ENCODE measurements at regions not wholly inside any gene's neighbourhood (a gene's known extent, or its start where the extent isn't known, plus 50 kb on each side); places are given as distances from the start of the nearest gene placed in this dataset.
"Not testable (repeated sequence)": the region's sequence is repeated elsewhere in the genome, so short reads cannot be mapped to it uniquely, and the experiment has no call there.

DNA sequence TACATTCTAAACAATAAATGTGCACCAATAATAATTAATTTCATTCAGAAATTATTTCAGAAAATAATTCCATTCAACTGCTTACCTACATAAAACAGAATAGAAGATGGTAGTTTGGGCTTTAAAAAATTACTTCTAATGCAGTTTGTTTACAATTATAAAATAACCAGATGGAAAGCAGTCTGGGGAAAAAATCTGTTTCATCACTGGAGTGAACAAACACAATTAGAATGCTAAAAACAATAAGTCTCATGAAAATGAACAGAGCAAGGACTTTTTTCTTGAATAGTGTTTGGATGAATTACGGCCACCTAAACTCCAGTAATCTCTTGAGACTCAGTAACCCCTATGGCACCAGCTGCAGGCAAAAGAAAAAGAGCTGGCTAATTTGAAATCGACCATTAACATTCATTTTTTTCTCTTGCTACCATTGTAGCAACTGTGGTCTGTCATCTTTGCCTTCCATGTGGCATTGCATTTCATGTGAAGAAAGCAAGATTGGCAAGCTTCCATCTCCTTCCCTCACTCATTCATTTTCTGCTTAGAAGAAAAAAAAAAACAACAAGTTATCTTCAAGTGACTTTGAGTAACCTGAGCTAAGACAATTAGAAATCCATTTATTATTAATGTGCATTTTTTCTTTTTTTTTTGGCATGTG lies 88.4 kb upstream of the CEP85L start:
- Mint-ChIP-seq H3K27ac (no peak overlapping the region), H3K36me3 (ENCODE audit: low read depth) (no peaks in the 10 kb centered on the region), H3K4me3 (no peak overlapping the region), H3K4me1 (ENCODE audit: low read depth) (peaks cover 35% of the 10 kb centered on the region), H3K27me3 (no peaks in the 10 kb centered on the region), H3K9me3 (no peaks in the 10 kb centered on the region)
- intact Hi-C loops (cut with micrococcal nuclease), result no loop called here

DNA sequence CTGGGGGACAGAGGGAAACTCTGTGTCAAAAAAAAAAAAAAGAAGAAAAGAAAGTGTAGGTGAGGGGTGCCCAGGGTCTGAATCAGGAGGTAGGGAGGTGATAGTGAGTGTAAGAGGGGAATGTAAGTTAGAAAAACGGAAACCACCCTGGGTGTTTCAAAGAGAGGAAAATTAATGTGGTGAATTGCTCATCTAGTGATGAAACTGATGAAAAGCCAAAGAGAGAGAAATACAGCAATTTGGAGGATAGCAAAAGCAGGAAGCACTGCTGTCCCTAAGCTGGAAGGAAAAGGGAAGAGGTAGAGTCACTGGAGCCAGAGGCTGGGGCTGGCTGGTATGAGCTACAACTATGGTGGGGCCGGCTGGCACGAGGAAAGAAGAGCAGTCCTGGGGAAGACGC lies 85.0 kb upstream of the CEP85L start:
- Mint-ChIP-seq H3K36me3 (ENCODE audit: low read depth) (no peaks in the 10 kb centered on the region), H3K27ac (no peak overlapping the region), H3K4me3 (no peak overlapping the region), H3K27me3 (no peaks in the 10 kb centered on the region), H3K4me1 (ENCODE audit: low read depth) (peaks cover 29% of the 10 kb centered on the region), H3K9me3 (no peaks in the 10 kb centered on the region)
- intact Hi-C loops (cut with micrococcal nuclease), result no loop called here

DNA sequence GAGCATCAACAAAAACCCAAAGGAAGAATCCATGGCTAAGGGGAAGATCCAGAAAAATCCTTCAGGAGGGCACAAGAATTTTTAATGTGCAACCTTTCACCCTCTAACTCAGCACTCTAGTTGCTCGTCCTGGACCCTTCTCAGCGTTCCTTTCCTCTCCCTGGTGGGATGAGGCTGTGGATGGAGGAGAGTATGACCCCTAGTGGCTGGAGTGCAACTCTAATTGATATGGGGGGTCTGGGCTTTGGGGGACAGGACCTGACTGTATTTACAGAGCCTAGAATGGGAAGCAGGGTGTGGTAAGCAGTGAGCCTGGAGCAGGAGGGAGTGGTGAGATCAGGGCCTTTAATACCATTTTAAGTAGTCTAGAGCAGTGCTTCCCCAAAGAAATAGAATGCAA lies 83.9 kb upstream of the CEP85L start:
- H3K4me1 Mint-ChIP-seq (ENCODE audit: low read depth), result peaks cover 29% of the 10 kb centered on the region
- no peaks in the 10 kb centered on the region for H3K27me3 Mint-ChIP-seq
- no peaks in the 10 kb centered on the region for H3K9me3 Mint-ChIP-seq
- intact Hi-C loops (cut with micrococcal nuclease), result no loop called here
- no peaks in the 10 kb centered on the region for H3K36me3 Mint-ChIP-seq (ENCODE audit: low read depth)
- no peak overlapping the region for H3K27ac Mint-ChIP-seq
- H3K4me3 Mint-ChIP-seq, result no peak overlapping the region

DNA sequence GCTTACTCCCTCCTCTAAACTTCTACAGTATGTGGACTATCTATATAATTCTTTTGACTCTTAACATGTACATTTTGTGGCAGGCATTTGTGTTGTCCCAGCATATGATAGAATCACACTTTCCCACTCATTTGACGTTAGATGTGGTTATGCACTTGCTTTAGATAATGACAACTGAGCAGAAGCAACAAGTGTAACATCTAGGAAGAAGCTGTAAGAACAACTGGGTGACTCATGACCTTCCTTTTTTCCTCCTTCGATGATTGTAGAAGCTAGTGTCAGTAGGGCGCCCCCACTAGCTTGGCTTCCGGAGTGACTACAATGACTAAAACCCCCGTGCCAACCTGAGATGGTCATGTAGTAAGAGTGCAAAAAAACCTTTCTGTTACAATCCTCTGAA lies 74.6 kb upstream of the CEP85L start:
- H3K9me3 Mint-ChIP-seq, result no peaks in the 10 kb centered on the region
- H3K27ac Mint-ChIP-seq, result no peak overlapping the region
- H3K4me3 Mint-ChIP-seq, result no peak overlapping the region
- no peaks in the 10 kb centered on the region for H3K36me3 Mint-ChIP-seq (ENCODE audit: low read depth)
- peaks cover 5% of the 10 kb centered on the region for H3K4me1 Mint-ChIP-seq (ENCODE audit: low read depth)
- H3K27me3 Mint-ChIP-seq, result no peaks in the 10 kb centered on the region
- intact Hi-C loops (cut with micrococcal nuclease), result no loop called here

DNA sequence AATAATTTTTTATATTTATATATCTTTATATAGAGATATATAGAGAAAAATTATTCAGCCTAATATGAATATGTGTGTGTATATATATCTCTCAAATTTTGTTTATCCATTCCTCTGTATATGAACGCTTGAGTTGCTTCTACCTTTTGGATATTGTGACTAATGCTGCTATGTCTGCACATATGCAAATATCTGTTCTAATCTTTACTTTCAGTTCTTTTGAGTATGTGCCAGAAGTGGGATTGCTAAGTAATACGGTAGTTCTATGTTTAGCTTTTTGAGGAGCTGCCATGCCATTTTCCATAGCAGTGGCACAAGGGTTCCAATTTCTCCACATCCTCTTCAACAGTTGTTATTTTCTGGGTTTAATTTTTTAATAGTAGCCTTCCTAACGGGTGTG lies 72.8 kb upstream of the CEP85L start:
- Mint-ChIP-seq H3K4me1 (ENCODE audit: low read depth) (peaks cover 20% of the 10 kb centered on the region), H3K9me3 (no peaks in the 10 kb centered on the region), H3K27me3 (no peaks in the 10 kb centered on the region), H3K4me3 (no peak overlapping the region), H3K27ac (no peak overlapping the region), H3K36me3 (ENCODE audit: low read depth) (no peaks in the 10 kb centered on the region)
- intact Hi-C loops (cut with micrococcal nuclease), result no loop called here

DNA sequence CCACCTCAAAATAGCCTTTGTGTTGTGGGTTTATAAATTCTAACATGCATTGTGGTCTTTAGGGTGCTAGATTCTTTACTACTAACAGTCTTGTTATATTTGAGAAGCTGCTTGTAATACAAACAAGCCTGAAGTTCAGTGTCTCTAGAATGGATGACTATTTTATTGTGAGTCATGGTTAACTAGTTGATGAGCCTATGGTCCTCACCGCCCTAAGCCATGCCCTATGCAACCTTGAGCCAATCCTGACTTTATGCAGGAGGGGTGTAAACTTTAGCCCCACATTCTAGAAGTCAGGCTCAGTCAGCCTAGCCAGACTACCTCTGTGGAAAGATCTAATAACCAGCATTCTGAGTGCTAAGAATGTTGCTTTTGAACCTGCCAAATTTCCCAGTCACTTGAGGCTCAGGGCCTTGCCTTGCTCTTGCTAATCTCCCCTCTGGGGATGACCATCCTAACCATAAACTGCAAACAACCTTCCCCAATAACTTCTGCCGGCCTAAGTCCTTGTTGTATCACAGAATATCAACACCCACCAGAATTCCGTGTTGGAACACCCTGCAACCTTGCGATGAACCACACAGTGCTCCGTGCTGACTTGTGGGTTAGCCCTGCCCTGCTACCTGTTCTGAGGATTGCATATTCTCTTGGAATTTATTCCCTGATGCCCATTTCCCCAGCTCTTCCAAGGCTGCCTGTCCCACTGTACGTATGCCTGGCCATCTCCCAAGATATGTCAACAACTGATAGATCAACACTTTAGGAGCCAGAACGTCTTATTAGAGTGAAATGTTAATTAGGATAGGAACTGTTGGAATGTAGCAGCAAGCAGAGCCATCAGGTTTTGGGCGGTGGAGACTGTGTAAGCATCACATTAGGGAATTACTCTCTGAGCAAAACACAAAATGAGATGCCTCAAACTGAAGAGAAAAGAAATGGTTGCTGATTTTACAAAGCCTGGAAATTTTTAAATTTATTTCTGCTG lies 71.7 kb upstream of the CEP85L start:
- intact Hi-C loops (cut with micrococcal nuclease), result no loop called here
- H3K4me1 Mint-ChIP-seq (ENCODE audit: low read depth), result peaks cover 23% of the 10 kb centered on the region
- H3K9me3 Mint-ChIP-seq, result no peaks in the 10 kb centered on the region
- no peak overlapping the region for H3K27ac Mint-ChIP-seq
- H3K36me3 Mint-ChIP-seq (ENCODE audit: low read depth), result no peaks in the 10 kb centered on the region
- H3K4me3 Mint-ChIP-seq, result no peak overlapping the region
- H3K27me3 Mint-ChIP-seq, result no peaks in the 10 kb centered on the region

DNA sequence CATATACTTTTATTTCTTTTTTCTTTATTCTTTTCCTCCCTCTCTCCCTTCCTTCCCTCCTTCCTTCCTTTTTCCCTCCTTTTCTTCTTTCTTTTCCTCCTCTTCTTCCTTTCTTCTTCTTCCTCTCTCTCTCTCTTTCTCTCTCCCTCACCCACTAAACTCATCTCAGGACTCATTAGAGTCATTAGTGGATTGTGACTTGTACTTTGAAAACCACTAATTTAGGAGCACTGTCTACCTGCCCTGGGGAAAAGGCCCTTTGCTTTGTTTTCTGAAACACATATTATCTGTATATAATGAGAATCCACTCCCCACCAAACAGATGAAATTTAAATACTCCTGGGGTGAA lies 68.7 kb upstream of the CEP85L start:
- Mint-ChIP-seq H3K27me3 (no peaks in the 10 kb centered on the region), H3K4me1 (ENCODE audit: low read depth) (peaks cover 24% of the 10 kb centered on the region), H3K4me3 (no peak overlapping the region), H3K27ac (peak overlapping the region; percentile 7), H3K36me3 (ENCODE audit: low read depth) (no peaks in the 10 kb centered on the region), H3K9me3 (no peaks in the 10 kb centered on the region)
- intact Hi-C loops (cut with micrococcal nuclease), result no loop called here

DNA sequence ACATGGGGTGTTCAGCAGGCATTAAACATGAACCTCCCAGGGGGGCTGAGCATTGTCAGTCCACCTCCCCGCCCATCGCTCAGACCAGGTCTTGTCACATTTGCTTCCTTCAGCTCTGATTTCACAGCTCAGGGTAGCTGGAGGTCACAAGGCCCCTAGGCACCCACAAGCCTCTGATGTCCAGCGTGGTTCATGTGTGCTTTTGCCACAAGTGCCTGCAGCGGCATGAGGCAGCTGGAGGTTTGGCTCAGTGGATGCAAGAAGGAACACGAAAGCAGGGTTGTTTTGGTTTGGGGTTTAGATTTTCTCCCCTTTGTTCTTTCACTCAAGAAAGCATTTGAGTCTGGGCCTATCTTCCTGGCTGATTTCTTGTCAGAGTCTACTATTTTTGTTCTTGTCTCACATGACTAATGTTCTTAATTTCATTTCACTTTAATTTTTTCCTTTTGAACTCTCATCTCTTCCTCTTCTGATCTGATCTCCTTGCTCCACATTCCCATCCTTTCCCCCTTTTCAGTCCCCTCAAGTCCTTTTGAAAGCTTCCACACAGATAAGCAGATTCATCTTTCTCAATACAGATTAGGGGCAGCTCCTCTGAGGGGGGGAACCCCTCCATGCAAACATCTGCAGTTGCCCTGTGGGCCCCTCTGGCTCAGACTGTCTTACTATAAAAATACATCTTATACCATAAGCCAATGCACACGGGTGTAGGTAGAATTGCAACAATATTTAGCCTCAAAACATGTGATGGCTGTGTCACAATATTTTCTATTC lies 68.1 kb upstream of the CEP85L start:
- Mint-ChIP-seq H3K4me1 (ENCODE audit: low read depth) (peaks cover 27% of the 10 kb centered on the region), H3K36me3 (ENCODE audit: low read depth) (no peaks in the 10 kb centered on the region), H3K4me3 (no peak overlapping the region), H3K27me3 (no peaks in the 10 kb centered on the region), H3K27ac (peak overlapping the region; percentile 7), H3K9me3 (no peaks in the 10 kb centered on the region)
- intact Hi-C loops (cut with micrococcal nuclease), result no loop called here

DNA sequence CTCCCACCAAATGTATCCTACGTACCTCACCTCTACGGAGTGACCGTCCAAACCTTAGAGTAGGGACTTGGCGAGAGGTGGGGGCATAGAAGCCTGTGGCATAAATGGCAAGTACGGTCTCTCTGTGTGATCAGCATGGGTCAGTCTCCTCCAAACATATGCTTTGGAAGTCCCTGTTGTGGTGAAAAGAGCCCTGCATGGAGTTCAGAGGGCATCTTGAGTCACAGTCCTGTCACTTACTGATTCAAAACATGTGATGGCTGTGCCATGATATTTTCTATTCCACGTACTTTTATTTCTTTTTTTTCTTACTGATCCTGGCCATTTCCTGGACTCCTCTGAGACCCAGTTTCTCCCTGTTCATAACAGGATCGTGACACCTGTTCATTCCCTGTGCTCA lies 67.5 kb upstream of the CEP85L start:
- intact Hi-C loops (cut with micrococcal nuclease), result no loop called here
- Mint-ChIP-seq H3K27me3 (no peaks in the 10 kb centered on the region), H3K27ac (no peak overlapping the region), H3K36me3 (ENCODE audit: low read depth) (no peaks in the 10 kb centered on the region), H3K4me3 (no peak overlapping the region), H3K9me3 (no peaks in the 10 kb centered on the region), H3K4me1 (ENCODE audit: low read depth) (peaks cover 27% of the 10 kb centered on the region)

DNA sequence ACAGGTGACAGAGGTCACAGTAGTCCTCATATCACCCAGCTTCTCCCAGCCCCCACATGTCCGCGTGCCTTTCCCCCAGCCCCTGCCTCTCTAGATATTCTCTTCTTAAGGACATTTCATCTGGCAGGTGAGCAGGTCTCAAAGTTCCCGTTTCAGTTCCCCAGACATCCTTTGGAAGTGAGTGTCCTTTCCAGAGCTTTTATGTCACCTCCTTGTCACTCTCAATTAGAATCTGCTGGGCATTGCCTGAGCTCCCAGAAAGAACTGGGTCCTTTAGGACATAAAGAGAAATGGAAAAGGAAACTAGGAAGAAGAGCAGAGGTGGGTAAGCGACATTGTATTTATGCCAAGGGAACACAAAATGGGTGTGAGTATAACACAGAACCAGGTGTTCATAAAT lies 66.9 kb upstream of the CEP85L start:
- no peaks in the 10 kb centered on the region for H3K9me3 Mint-ChIP-seq
- no peaks in the 10 kb centered on the region for H3K27me3 Mint-ChIP-seq
- H3K27ac Mint-ChIP-seq, result no peak overlapping the region
- H3K4me1 Mint-ChIP-seq (ENCODE audit: low read depth), result peaks cover 27% of the 10 kb centered on the region
- H3K36me3 Mint-ChIP-seq (ENCODE audit: low read depth), result no peaks in the 10 kb centered on the region
- intact Hi-C loops (cut with micrococcal nuclease), result no loop called here
- no peak overlapping the region for H3K4me3 Mint-ChIP-seq

DNA sequence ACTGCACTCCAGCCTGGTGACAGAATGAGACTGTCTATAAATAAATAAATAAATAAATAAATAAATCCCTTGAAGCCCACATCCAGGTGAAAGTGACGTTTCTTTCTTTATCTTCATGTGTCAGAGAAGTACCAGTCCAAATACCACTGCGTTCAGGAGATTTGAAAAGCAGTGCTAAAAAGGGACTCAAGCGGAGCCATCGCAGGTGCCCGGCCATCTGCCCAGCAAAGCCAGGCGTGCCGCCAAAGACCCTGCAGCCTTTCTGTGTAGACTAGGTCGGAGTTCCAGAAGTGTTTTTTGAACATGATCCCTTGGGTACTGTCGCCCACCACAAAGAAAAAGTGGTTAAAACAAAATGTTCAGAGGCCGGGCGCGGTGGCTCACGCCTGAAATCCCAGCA lies 65.7 kb upstream of the CEP85L start:
- Mint-ChIP-seq H3K36me3 (ENCODE audit: low read depth) (no peaks in the 10 kb centered on the region), H3K27me3 (peaks cover 3% of the 10 kb centered on the region), H3K4me1 (ENCODE audit: low read depth) (peaks cover 27% of the 10 kb centered on the region), H3K9me3 (no peaks in the 10 kb centered on the region), H3K4me3 (no peak overlapping the region), H3K27ac (no peak overlapping the region)
- intact Hi-C loops (cut with micrococcal nuclease), result no loop called here

DNA sequence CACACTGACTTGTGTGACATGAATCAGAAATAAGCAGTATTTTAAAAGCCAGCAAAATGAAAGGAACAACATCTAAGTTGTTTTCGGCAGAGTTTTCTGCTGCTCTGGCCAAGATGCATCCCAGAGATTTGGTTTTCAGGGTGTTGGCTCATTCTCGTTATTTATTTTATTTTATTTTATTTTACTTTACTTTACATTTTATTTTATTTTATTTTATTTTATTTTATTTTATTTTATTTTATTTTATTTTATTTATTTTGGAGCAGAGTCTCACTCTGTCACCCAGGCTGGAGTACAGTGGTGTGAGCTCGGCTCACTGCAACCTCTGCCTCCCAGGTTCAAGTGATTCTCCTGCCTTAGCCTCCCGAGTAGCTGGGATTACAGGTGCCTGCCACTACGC lies 64.5 kb upstream of the CEP85L start:
- H3K9me3 Mint-ChIP-seq; H3K4me3 Mint-ChIP-seq; H3K36me3 Mint-ChIP-seq (ENCODE audit: low read depth); H3K27me3 Mint-ChIP-seq; intact Hi-C loops (cut with micrococcal nuclease); H3K27ac Mint-ChIP-seq: not testable (repeated sequence)
- H3K4me1 Mint-ChIP-seq (ENCODE audit: low read depth), result peaks cover 29% of the 10 kb centered on the region

DNA sequence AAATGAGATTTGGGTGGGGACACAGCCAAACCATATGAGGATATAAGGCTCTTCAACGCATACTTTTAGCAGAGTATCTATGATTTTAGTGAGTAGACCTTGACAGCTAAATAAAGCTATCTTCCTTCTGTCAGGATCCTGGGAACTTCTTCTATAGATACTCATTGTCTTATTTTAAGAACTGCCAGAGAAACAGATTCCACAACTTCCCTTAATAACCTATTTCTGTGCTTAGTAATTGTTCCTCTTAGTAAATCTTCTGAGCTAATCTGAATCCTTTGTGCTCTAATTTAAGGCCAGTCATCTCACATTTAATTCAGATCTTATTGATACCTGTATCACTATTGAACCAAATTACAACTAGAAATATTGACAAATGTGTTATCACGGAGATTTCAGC lies 64.0 kb upstream of the CEP85L start:
- Mint-ChIP-seq H3K4me3 (no peak overlapping the region), H3K9me3 (no peaks in the 10 kb centered on the region), H3K36me3 (ENCODE audit: low read depth) (no peaks in the 10 kb centered on the region), H3K27ac (no peak overlapping the region), H3K4me1 (ENCODE audit: low read depth) (peaks cover 29% of the 10 kb centered on the region), H3K27me3 (peaks cover 3% of the 10 kb centered on the region)
- intact Hi-C loops (cut with micrococcal nuclease), result no loop called here

DNA sequence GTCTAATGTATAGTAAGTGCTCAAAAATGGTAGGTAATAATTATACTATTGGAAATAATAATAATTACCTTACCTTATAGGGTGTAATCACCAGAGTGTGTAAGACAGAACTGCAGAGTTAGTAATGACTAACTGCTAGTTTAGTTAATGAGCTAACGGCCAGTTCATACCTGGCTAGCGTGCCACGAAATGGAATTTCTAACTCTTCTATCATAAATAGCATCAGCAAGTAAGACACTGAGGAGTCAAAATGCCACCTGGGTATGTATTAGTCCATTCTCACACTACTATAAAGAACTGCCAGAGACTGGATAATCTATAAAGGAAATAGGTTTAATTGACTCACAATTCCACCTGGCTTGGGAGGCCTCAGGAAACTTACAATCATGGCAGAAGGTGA lies 63.4 kb upstream of the CEP85L start:
- Mint-ChIP-seq H3K27ac (no peak overlapping the region), H3K4me1 (ENCODE audit: low read depth) (peaks cover 29% of the 10 kb centered on the region), H3K4me3 (no peak overlapping the region), H3K36me3 (ENCODE audit: low read depth) (no peaks in the 10 kb centered on the region), H3K9me3 (no peaks in the 10 kb centered on the region), H3K27me3 (peaks cover 3% of the 10 kb centered on the region)
- intact Hi-C loops (cut with micrococcal nuclease), result loop anchor here (5.0 kb wide), 1 partner anchor 33 kb away; no protein-coding TSS in a partner anchor
